Endothelial cell of umbilical vein (primary cell): ENCODE measurements at regions not wholly inside any gene's neighbourhood (a gene's known extent, or its start where the extent isn't known, plus 50 kb on each side); places are given as distances from the start of the nearest gene placed in this dataset.

ENCODE experiments used
- BruUV-seq: library from RNA; stranded (reverse); fragments of 400-500 nt; replicated peaks from 2 replicates; lab custom pipeline; 2021; lab: Mats Ljungman, UMichigan
- CTCF ChIA-PET: fragments of 300-600, 350-600 bp; sonication (Branson Sonifier 250); formaldehyde crosslinking; loops from one replicate; lab custom pipeline; 2021; ENCODE audit warnings: antibody characterized with exemption, inconsistent platforms; lab: Charles Lee
- POLR2A ChIA-PET: fragments of 300-600, 350-600 bp; sonication (Branson Sonifier 250); formaldehyde crosslinking; loops from one replicate; lab custom pipeline; 2021; ENCODE audit warnings: antibody characterized with exemption, inconsistent platforms; lab: Charles Lee
- DNase-seq: peaks from one replicate; pipeline ENCODE4 v3.0.0-alpha.2; 2011; ENCODE audit warnings: low read depth, low spot score
- FAIRE-seq: peaks from 2 replicates; lab custom pipeline; 2011; peaks lifted over from hg19 to GRCh38; lab: Jason Lieb, UNC
- H2AFZ ChIP-seq: 2 replicates; pipeline ENCODE4 v1.6.0; 2012; ENCODE audit warnings: low read depth, low read length, control low read depth, inconsistent platforms
- H3K27ac ChIP-seq: 2 replicates; pipeline ENCODE4 v1.5.1; 2011; ENCODE audit warnings: low read depth, mild to moderate bottlenecking, control low read depth, low read length, moderate library complexity; ENCODE audit not compliant: insufficient read depth
- H3K27me3 ChIP-seq, 2 experiments: 2 replicates each; pipeline versions ENCODE4 v1.6.0 to v1.6.1; 2011; ENCODE audit warnings: low read length in 2 of 2, mixed read lengths in 1 of 2; ENCODE audit not compliant: control insufficient read depth in 2 of 2, insufficient read depth in 2 of 2
- H3K36me3 ChIP-seq, 2 experiments: 2 replicates in 1 of 2; 3 replicates in 1 of 2; pipeline ENCODE4 v1.5.1; 2011; ENCODE audit warnings: low read length in 2 of 2, mild to moderate bottlenecking in 1 of 2, moderate library complexity in 1 of 2; ENCODE audit not compliant: control insufficient read depth in 2 of 2, insufficient read depth in 2 of 2; ENCODE audit errors: extremely low read depth in 1 of 2
- H3K4me1 ChIP-seq: 3 replicates; pipeline ENCODE4 v1.5.1; 2011; ENCODE audit warnings: mild to moderate bottlenecking, low read length; ENCODE audit not compliant: control insufficient read depth, insufficient read depth; ENCODE audit errors: extremely low read depth
- H3K4me2 ChIP-seq: 2 replicates; pipeline ENCODE4 v1.6.1; 2011; ENCODE audit warnings: low read length, control low read depth, mixed read lengths; ENCODE audit not compliant: insufficient read depth
- H3K4me3 ChIP-seq, 3 experiments: fragments of 200-600 bp in 1 of 3; sonication (generic), shearing (Covaris generic) in 1 of 3; replicated peaks in 1 of 3; 2 replicates each; pipeline ENCODE4 v1.5.1; 2011 to 2016; ENCODE audit warnings: control low read depth in 3 of 3, low read length in 3 of 3, mild to moderate bottlenecking in 2 of 3, inconsistent platforms in 1 of 3, low read depth in 1 of 3, moderate library complexity in 1 of 3; ENCODE audit not compliant: insufficient read depth in 1 of 3
- H3K79me2 ChIP-seq: 2 replicates; pipeline ENCODE4 v1.6.0; 2012; ENCODE audit warnings: low read length, inconsistent platforms; ENCODE audit not compliant: control insufficient read depth, insufficient read depth
- H3K9ac ChIP-seq: replicated peaks from 2 replicates; pipeline ENCODE3; 2011; ENCODE audit warnings: low read length, control low read depth; ENCODE audit not compliant: insufficient read depth; ENCODE audit errors: extremely low read depth
- H3K9me1 ChIP-seq: replicated peaks from 3 replicates; pipeline ENCODE4 v1.6.0; 2011; ENCODE audit warnings: mild to moderate bottlenecking, low read length; ENCODE audit not compliant: control insufficient read depth, insufficient read depth; ENCODE audit errors: extremely low read depth
- H3K9me3 ChIP-seq: replicated peaks from 2 replicates; pipeline ENCODE4 v1.5.1; 2012; ENCODE audit warnings: low read length, inconsistent platforms; ENCODE audit not compliant: control insufficient read depth, insufficient read depth
- H4K20me1 ChIP-seq: replicated peaks from 2 replicates; pipeline ENCODE3; 2011; ENCODE audit warnings: mild to moderate bottlenecking, low read length; ENCODE audit not compliant: control insufficient read depth, insufficient read depth; ENCODE audit errors: extremely low read depth
- EZH2 ChIP-seq: IDR thresholded peaks from 2 replicates; pipeline ENCODE4 v1.6.1; 2012; ENCODE audit warnings: borderline replicate concordance, low read depth, mild to moderate bottlenecking, moderate library complexity, low read length, inconsistent platforms; ENCODE audit not compliant: severe bottlenecking
- FOS ChIP-seq: IDR thresholded peaks from 2 replicates; pipeline ENCODE4 v1.6.1; 2011; ENCODE audit warnings: mild to moderate bottlenecking, low read length, moderate library complexity, borderline replicate concordance; ENCODE audit not compliant: insufficient read depth
- GATA2 ChIP-seq: IDR thresholded peaks from 2 replicates; pipeline ENCODE4 v1.7.0; 2011; ENCODE audit warnings: low read depth, mild to moderate bottlenecking, moderate library complexity, mixed read lengths, low read length; ENCODE audit not compliant: insufficient read length, insufficient read depth
- JUN ChIP-seq: IDR thresholded peaks from 2 replicates; pipeline ENCODE4 v1.6.1; 2011; ENCODE audit warnings: borderline replicate concordance, low read depth; ENCODE audit not compliant: insufficient read length, insufficient read depth
- MYC ChIP-seq: IDR thresholded peaks from one replicate; pipeline ENCODE4 v1.6.1; 2011; ENCODE audit warnings: mild to moderate bottlenecking, low read depth, low read length
- POLR2A ChIP-seq: IDR thresholded peaks from 2 replicates; pipeline ENCODE4 v1.6.1; 2012; ENCODE audit warnings: low read depth, mild to moderate bottlenecking, control low read depth, low read length
- POLR2AphosphoS5 ChIP-seq: IDR thresholded peaks from 2 replicates; pipeline ENCODE4 v1.6.1; 2012; ENCODE audit warnings: low read depth, mild to moderate bottlenecking, control low read depth, low read length, moderate library complexity; ENCODE audit not compliant: insufficient read depth
- dilution Hi-C: fragments of 300-500 bp; cut with MboI; formaldehyde crosslinking; loops from one replicate; pipeline ENCODE4 v1.15.0; 2019; ENCODE audit warnings: low sequenced_read_pairs; ENCODE audit not compliant: extremely low pct_ligation_motif_present
- intact Hi-C: fragments of 100-400 bp; cut with micrococcal nuclease; formaldehyde crosslinking; loops from one replicate; pipeline ENCODE4 v1.10.0; 2022
- TF ChIP-seq, protein P1 (sequence below), 2 donors: IDR thresholded peaks; 1 replicate in 1 of 2; 2 replicates in 1 of 2; pipeline ENCODE4 v1.5.1; 2011; ENCODE audit warnings: low read length in 2 of 2, mild to moderate bottlenecking in 2 of 2, moderate library complexity in 2 of 2, control low read depth in 1 of 2, inconsistent platforms in 1 of 2, low read depth in 1 of 2; ENCODE audit not compliant: insufficient read depth in 1 of 2; ENCODE audit errors: extremely low read depth in 1 of 2
- TF ChIP-seq, protein P2 (sequence below): IDR thresholded peaks from 2 replicates; pipeline ENCODE4 v1.6.1; 2011; ENCODE audit not compliant: insufficient read depth, insufficient read length

- Histone ChIP-seq H3K79me2 (no peaks in the 10 kb centered on the region), H3K4me2 (no peak overlapping the region), H2AFZ (no peak overlapping the region), H3K9me3 (no peaks in the 10 kb centered on the region), H3K27ac (no peak overlapping the region), H3K4me1 (no peaks in the 10 kb centered on the region), H3K9ac (no peak overlapping the region), H3K4me3 (no peak overlapping the region), H3K27me3 (peaks cover 0 to 12% of the 10 kb centered on the region in 2 experiments), H3K36me3 (no peaks in the 10 kb centered on the region), H4K20me1 (no peaks in the 10 kb centered on the region), H3K9me1 (no peaks in the 10 kb centered on the region)
- ChIA-PET CTCF (no interaction called here), POLR2A (no interaction called here)
- dilution Hi-C loops (no loop called here), intact Hi-C loops (no loop called here)
- DNase-seq (no peak), FAIRE-seq (no peak)
- TF ChIP-seq MYC, result no peak
- no peak for TF ChIP-seq POLR2AphosphoS5
- TF ChIP-seq FOS, result no peak
- TF ChIP-seq, protein P1, sequence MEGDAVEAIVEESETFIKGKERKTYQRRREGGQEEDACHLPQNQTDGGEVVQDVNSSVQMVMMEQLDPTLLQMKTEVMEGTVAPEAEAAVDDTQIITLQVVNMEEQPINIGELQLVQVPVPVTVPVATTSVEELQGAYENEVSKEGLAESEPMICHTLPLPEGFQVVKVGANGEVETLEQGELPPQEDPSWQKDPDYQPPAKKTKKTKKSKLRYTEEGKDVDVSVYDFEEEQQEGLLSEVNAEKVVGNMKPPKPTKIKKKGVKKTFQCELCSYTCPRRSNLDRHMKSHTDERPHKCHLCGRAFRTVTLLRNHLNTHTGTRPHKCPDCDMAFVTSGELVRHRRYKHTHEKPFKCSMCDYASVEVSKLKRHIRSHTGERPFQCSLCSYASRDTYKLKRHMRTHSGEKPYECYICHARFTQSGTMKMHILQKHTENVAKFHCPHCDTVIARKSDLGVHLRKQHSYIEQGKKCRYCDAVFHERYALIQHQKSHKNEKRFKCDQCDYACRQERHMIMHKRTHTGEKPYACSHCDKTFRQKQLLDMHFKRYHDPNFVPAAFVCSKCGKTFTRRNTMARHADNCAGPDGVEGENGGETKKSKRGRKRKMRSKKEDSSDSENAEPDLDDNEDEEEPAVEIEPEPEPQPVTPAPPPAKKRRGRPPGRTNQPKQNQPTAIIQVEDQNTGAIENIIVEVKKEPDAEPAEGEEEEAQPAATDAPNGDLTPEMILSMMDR (IDR thresholded peaks at IDR 0.05; ENCODE audit: extremely low read depth in 1 of 2, insufficient read depth in 1 of 2, low read depth in 1 of 2, low read length in 2 of 2), result no peak
- TF ChIP-seq JUN, result no peak
- TF ChIP-seq POLR2A, result no peak
- TF ChIP-seq GATA2, result no peak
- TF ChIP-seq, protein P2, sequence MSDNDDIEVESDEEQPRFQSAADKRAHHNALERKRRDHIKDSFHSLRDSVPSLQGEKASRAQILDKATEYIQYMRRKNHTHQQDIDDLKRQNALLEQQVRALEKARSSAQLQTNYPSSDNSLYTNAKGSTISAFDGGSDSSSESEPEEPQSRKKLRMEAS, result no peak
- TF ChIP-seq EZH2, result no peak
- BruUV-seq, result no TSS peak
These were observed 259.9 kb upstream of the ZMIZ1 start for GRCh38 chr10:78808736-78809367.
